HG02852 (cell line): ENCODE measurements at regions not wholly inside any gene's neighbourhood (a gene's known extent, or its start where the extent isn't known, plus 50 kb on each side); places are given as distances from the start of the nearest gene placed in this dataset.
A peak's percentile ranks its signal among the peaks of the same experiment; 100 is the strongest.
"Not testable (repeated sequence)": the region's sequence is repeated elsewhere in the genome, so short reads cannot be mapped to it uniquely, and the experiment has no call there.

Experiments used
- ATAC-seq: cut with Tn5 transposase; IDR thresholded peaks from one replicate; pipeline ENCODE4 v1.9.1; 2021; ENCODE audit warnings: mild to moderate bottlenecking, moderate library complexity; ENCODE audit not compliant: unreplicated experiment

DNA sequence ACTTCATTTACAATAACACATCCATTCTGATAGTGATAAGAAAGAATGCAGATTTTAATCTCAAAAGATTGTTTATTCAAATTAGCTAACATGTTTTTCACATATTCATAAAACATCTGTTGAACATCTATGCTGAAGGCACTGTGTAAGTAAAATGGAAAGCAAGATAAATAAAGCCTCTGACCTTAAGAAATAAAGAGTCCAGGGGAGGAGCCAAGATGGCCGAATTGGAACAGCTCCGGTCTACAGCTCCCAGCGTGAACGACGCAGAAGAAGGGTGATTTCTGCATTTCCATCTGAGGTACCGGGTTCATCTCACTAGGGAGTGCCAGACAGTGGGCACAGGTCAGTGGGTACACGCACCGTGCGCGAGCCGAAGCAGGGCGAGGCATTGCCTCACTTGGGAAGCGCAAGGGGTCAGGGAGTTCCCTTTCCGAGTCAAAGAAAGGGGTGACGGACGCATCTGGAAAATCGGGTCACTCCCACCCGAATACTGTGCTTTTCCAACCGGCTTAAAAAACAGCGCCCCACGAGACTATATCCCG, 336.5 kb downstream of the CETN3 start:
- ATAC-seq = not testable (repeated sequence)

DNA sequence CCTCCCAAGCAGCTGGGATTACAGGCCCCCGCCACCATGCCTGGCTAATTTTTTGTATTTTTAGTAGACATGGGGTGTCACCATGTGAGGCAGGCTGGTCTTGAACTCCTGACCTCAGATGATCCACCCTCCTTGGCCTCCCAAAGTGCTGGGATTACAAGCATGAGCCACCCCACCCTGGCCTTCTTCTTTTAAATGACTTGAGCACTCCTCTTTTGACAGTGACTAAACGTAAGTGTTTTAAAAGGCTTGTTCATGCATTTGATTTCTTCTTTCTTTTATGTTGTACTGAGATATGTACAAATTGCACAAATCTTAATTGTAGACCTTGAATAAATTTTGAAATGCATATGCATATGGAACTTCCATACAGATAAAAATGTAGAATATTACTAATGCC, 337.9 kb downstream of the CETN3 start:
- ATAC-seq = no peak

DNA sequence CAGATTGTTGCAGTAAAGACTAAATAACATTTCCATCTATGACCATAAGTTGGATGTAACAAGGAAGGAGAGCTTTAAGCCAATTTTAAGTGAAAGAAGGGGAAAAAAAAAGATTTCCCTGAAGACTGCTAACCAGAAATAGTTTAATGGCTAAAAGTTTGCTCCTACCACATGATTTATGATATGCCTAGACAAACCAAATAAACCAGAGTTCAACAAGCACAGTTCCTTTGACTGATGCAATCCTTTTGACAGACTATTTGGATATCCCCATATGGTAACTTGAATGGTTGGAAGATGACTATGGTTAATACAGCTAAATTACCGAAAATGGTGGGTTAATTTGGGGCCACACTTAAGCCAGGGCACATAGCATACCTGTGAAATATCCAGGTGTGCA, 338.5 kb downstream of the CETN3 start:
- ATAC-seq = no peak

DNA sequence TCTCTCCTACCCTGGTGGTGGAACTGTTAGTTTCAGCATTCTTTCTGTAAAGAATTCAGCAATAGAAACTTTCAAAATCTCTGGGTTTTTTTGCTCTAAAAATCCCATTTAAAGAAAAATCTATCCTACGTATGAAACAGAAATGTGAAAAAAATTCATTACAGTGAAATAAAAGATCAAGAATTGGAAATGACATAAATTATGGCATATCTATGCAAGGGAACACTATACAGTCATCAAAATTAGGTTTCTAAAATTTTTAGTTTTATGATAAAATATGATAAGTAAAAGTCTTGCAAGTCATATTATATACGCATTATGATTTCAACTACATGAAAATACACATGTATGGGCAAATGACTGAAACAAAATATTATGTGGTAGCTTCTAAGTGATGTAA, 342.6 kb downstream of the CETN3 start:
- no peak for ATAC-seq

DNA sequence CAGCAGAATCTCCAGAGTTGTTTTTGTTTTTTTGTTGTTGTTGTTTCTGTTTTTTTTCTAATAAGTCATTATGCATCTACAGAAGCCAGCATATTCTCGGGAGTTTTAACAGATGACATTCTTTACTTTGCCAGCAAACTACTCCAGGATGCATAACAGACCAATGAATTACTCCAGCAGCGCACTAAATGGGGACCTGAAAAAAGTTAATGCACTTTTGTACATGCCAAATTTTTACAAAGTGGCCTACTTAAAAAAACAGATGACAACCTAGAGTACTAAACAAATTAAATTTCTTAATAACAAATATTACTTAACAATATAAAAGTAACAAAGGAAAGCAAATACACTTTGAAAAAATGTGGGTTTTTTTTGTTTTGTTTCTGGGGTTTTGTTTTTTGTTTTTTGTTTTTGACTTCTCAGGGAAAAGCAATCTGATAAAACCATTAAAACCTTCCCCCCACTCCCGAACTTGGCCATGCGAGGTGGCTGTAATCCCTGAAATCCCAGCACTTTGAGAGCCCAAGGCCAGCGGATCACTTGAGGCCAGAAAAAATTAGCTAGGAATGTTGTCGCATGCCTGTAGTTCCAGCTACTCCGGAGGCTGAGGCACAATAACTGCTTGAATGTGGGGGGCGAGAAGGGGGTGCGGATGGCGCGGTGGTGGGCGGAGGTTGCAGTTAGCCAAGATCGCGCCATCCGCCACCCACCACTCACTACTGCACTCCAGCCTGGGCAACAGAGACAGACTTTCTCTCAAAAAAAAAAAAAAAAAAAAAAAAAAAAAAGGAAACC, 352.4 kb downstream of the CETN3 start:
- ATAC-seq = no peak

DNA sequence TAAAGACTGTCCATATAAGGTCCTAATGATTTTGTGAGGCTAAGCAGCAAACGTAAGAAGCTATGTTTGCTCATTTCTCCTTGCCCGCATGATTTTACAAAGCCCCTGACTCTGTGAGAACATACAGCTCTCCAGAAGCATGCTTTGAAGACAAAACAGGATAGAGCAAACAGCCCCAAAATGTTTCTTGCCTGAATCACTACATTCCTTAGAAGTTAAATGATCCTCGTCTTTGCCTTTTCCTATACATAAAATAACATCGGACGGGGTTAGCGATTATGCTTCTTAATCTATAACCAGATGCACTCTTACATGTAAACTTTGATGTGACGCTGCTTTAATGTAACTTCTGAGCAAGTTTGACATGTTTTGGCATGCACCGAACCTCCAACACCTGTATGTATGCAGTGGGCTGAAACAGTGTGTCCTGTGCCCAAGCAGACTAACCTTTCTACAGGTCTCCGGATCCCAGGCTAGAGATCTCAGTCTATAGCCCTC, 353.7 kb downstream of the CETN3 start:
- ATAC-seq = no peak

DNA sequence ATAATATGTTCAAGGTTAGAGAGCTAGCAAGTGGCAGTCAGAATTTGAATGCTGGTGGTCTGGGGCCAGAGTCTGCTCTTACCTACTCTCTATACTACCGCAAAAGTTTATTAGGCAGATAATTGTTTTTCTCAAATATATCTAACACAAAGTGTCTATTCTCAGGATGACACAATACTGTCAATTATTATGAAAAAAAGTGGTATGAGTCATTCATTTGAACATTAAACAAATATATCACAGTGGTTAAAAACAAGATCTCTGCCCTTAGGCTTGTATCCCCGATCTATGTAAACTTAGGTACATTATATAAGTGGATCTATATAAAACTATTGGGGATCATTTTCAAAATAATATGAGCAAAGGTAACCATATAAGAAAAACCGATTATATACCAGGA, 354.9 kb downstream of the CETN3 start:
- no peak for ATAC-seq

DNA sequence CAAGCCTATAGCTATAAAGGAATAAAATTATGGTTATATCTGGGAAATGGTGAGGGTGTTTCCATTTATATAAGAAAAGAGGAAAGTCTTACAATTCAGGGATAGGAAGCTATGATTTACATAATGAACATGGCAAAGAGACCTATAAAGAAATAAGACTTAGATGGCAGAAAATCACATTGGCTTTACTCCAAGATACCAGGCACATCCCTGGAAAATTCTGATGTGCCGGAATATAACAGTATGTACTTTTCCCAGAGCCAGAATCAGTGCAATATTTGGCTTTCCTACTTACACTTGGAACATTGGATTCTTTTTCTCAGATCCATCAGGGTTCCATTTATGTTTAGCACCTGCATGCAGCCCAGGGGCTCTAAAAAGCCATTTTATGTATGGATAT, 357.8 kb downstream of the CETN3 start:
- ATAC-seq = no peak

DNA sequence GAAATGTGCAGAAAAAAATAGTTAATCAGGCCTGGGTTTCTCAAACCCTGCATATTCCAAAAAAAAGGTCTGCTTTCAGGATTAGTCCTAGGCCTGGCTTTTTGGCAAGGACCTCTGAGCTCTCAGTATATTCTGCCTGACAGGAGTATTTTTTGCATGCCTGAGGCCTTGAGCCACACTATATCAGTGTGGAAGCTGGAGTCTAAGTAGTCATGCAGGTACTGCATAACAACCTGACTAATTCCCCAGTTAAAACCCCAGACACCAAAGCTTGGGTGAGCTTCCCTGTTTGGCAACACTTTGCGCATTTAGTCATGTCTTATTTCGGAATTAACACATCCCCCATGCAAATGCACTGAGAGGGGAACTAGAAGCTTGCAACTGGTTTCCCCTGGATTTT, 359.5 kb downstream of the CETN3 start:
- no peak for ATAC-seq

DNA sequence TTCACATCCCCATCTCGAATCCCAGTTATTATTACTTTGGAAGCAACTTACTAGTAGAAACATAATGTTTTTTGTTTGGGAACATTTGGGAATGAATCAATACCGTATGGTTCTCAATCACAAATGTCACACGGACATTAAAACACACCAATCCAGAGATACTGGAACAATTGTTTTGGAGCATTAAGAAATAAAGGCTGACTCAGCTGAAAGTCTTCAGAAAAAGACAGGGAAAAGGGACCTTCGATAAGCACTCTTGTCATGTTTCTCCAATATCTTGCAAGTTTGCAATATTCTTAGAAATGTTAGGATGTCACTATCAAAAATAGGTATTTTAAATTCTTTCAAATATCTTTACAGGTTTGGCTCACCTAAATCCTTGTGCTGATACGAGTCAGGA, 362.4 kb downstream of the CETN3 start:
- ATAC-seq = no peak

DNA sequence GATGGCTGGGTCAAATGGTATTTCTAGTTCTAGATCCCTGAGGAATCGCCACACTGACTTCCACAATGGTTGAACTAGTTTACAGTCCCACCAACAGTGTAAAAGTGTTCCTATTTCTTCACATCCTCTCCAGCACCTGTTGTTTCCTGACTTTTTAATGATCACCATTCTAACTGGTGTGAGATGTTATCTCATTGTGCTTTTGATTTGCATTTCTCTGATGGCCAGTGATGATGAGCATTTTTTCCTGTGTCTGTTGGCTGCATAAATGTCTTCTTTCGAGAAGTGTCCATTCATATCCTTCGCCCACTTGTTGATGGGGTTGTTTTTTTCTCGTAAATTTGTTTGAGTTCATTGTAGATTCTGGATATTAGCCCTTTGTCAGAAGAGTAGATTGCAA, 369.5 kb downstream of the CETN3 start:
- ATAC-seq = not testable (repeated sequence)

DNA sequence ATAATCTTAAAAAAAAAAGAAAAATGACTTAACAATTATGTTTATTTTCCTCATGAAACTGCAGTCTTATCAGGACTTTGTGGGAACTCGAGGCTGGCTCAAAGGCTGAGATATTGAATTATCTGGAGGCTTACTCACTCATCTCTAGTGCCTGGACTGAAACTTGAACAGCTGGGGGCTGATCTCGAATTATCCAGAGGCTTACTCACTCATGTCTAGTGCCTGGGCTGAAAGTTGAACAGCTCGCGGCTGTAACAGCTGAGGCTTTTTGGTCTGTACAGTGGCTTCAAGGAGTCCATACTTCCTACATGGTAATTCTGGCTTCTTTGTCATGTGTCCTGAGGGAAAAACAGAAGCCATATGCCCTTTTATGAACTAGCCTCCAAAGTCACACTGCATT, 371.9 kb downstream of the CETN3 start:
- ATAC-seq = no peak

DNA sequence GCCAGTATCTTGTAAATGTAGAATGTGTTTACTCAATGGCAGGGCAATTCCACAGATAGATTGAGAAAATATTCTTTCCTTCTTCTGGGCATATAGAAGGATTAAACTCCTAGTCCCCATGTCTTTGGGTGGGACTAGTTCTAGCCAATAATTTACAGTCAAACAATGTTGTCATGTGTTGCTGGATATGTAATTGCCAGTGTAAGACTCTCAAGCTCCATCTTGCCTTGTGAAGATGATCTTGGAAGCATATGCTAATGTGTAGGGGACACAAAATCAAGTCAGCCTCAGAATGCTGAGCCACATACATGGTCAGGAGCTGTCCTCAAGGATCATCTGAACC, 386.9 kb downstream of the CETN3 start:
- ATAC-seq = peak; percentile 59

DNA sequence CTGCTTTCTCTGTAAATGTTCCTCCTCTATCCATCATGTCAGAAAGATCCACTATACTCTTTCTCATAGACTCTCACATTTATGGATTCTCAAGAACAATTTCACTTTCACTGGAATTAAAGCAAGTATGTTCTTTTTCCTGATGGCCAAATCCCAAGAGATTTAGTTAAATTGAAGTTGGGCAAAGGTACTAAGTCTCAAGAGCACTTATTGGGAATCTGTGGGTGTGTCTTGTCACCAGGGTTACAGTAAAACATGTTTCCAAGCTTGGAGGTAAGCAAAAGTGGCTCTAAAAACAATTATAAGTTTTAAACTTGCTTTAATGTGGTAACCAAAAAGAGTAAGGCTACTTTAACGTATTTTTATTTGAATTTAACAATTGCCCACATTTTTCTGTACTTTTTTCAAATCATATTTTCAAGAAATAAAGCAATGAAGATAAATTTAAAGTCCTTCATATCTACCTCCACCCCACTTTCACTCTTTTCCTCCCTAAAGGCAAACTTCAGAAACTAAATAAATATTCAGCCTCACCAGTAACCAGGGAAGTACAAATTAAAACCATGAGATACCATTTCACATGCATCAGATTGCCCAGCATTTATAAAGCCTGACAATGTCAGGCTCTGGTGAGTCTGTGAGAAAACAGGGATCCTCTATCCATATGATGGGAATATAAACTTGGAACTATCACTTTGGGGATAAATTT, 387.4 kb downstream of the CETN3 start:
- no peak for ATAC-seq

DNA sequence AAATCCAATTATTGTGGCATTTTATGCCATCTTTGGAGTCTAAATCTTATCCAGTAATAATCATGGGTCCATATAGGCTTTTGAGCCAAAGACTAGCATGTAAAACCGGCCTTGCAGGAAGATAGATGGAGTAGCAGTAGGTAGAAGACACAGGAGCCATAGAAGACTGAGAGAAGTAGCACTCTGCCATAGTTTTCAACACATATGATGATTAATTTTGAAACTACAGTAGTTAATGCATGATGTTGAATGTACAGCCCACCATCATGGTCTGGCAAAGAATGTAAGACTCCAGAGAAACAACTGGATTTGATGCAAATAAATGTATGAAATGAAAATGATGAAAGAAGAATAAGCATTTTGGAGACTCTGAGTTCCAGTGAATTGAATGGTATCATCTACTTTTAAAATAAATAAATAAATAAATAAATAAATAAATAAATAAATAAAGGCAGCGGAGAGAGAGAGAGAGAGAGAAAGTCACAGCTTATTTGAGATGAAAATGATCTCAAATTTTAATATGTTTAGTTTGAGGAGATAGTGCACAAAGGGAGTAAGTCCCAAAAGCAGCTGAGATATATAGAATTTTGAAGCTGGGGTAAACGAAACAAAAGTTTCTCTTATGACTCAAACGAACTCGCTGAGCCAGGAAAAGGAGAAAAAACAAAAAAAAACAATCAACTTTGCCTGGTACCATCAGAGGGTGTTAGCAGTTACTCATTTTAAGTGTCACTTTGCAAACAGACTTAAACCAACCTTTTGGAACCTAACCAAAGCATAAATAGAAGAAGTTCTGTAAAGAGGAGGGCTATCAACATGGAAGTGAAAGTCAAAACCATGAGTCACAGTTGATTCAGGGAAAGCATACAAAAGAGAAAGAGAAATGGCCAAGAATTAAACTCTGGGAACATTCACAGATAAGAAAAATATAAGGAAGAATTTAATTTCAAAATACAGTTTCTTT, 388.7 kb downstream of the CETN3 start:
- ATAC-seq = peak; percentile 92

DNA sequence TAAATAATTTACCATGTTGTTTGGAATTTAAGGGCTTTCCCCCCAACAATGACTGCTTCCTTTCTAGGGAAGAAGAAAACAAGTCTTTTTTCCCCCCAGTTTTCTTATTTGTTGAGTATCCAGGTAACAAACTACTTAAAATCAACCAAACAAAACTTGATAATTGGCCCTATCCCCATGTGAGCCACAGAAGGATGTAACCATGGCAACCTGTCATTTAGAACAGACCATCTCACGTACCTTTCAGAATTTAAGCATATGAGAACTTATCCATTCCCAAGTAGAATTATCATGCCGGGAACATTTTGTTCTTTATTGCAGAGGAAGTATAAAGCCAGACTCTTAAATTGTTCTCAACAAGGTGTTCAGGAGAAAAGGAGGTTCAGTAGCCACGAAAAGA, 392.3 kb downstream of the CETN3 start:
- no peak for ATAC-seq

DNA sequence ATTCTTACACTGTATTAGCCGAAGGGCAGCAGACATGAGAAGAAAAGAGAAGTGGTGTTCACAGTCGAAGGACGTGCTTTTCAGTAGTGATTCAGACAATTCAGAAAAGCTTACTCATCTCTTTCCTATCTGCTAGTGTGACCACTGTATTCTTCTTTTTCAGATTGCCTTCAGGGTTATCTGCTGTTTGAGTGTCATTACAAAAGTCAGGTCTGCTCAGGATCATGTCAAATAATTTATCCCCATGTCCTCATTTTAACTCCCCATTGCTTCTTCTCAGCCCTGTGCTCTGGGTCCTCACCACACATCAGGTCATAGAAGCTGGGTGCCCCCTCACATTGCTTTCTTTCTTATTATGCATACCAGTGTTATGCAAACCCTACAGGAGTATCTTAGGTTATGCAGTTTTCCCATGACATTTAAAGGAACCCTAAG, 394.0 kb downstream of the CETN3 start:
- ATAC-seq = peak; percentile 89

DNA sequence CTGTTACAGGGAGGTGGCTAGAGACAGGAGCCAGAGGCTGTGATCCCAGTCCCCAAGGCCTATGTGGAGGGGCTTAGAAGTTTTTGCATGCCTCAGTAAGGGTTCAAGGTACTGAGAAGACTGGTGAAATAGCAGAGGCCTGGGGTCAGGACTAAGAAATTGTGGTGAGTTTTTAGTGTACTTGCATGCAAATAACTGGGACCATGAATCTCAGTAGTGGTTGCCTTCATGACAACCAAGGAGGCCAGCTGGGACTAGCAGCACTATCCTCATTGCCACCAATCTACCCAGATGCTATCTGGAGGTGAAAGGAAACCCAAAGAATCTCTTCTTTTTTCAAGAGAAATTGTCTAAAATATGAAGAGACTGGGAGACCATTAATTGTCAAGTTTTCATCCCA, 395.1 kb downstream of the CETN3 start:
- peak; percentile 84 for ATAC-seq

DNA sequence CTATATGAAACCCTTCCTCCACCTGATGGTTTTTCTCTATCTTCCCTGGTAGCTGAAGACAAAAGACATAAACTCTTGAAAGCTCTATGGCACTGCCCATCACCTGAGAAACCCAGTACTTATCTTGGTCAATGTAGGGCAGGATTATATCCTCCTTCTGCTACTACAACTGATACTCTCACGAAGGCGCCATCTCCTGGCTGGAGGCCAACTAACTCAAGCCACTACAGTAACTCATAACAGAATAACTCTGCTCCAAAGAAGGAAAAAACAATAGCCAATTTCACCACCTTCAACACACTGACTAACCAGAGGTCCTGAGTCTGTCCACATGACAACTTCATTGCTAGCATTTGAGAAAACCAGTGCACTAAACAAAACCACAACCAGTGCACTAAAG, 409.2 kb downstream of the CETN3 start:
- ATAC-seq = no peak

DNA sequence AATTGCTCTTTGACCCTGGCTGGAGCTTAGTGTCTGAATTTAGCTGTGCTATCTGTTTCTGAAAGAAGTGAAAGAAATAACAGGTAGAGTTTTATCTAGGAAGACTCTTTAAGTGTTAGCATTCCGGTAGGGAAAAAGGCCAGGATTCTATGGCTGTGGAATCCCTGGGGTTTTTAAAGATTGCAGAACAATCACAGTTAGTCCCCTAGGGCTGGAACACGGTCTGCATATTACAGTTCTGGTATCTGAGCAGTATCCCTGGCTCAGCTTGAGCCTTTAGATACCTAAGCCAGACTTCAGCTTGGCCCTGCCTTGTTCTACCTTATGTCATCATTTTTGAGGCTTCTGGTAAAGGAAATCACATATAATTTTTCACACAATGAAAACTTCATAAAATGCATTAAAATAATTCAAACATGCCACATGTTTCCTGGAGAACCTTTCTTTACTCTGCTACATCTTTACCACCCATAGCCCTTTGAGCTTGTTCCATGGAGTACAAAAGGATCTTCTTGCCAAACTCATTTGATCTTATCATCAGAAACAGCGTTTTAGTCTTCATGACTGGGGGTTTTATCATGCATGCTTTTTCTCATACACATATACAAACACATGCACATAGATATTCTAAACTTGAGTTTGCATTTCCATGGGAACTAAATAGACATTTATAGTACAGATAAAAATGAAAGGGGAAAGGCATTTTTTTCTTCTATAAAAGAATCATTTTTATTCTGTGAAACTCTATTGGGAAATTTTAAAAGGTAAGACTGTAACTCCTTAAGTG, 410.8 kb downstream of the CETN3 start:
- ATAC-seq = no peak
